ENCODE measurements at regions not wholly inside any gene's neighbourhood (a gene's known extent, or its start where the extent isn't known, plus 50 kb on each side); places are given as distances from the start of the nearest gene placed in this dataset.

GRCh38 chr13:105465745-105466144 is 1069.7 kb downstream of the EFNB2 start, which contains the start of gene DAOA:
DAOA (plus strand) TSS chr13:105466045.
- Histone ChIP-seq H3K27ac (no peak within 1 kb of the TSS), H3K9me2 (replicated peaks; ENCODE audit: insufficient read depth) (no peaks in the 10 kb centered on the region), H3K79me2 (no peaks in the 10 kb centered on the region), H3K9me3 (ENCODE audit: low read depth) (no peaks in the 10 kb centered on the region), H2AFZ (no peak within 1 kb of the TSS), H3K27me3 (no peaks in the 10 kb centered on the region), H3K4me3 (no peak within 1 kb of the TSS), H3K36me3 (replicated peaks; ENCODE audit: insufficient read depth, low read depth) (no peaks in the 10 kb centered on the region), H4K20me1 (ENCODE audit: insufficient read depth, poor library complexity, severe bottlenecking) (no peaks in the 10 kb centered on the region), H3K4me1 (ENCODE audit: insufficient read depth) (no peaks in the 10 kb centered on the region), H3K4me2 (no peak within 1 kb of the TSS)
- WGBS (ENCODE audit: low lambda C conversion rate, missing lambda C conversion rate) = 85% methylated on average over 1 of the region's 1 CpG
- no peak for DNase-seq (ENCODE audit: low spot score)
- no peak for TF ChIP-seq CTCF (IDR thresholded peaks at IDR 0.05; ENCODE audit: poor library complexity)
- TF ChIP-seq EZH2phosphoT487 (IDR thresholded peaks at IDR 0.05; ENCODE audit: low read depth, severe bottlenecking, unreplicated experiment) = no peak
- TF ChIP-seq EZH2 (IDR thresholded peaks at IDR 0.05; ENCODE audit: borderline replicate concordance) = no peak

DNA sequence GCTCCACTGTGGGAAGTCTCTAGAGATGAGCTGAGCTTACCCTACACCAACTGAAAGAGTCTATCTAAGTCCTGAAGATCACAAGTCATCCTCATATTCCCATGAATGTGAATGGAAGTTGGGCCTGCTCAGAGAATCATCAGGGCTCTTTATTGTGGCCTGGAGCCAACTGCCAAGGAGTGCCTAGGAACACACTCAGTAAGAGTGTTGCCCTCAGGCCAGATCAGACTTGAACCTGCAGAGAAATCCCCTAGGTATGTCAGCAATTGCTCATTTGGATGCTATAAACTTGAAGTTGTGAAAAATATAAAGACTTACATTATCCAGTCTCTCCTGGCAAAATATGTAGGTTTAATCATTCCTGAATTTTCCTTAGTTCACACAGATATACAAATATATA is 1070.2 kb downstream of the EFNB2 start:
- Histone ChIP-seq H3K4me2 (no peak overlapping the region), H4K20me1 (ENCODE audit: insufficient read depth, poor library complexity, severe bottlenecking) (no peaks in the 10 kb centered on the region), H2AFZ (no peak overlapping the region), H3K9me2 (replicated peaks; ENCODE audit: insufficient read depth) (no peaks in the 10 kb centered on the region), H3K9me3 (ENCODE audit: low read depth) (no peaks in the 10 kb centered on the region), H3K4me3 (no peak overlapping the region), H3K4me1 (ENCODE audit: insufficient read depth) (no peaks in the 10 kb centered on the region), H3K36me3 (replicated peaks; ENCODE audit: insufficient read depth, low read depth) (no peaks in the 10 kb centered on the region), H3K27me3 (no peaks in the 10 kb centered on the region), H3K27ac (no peak overlapping the region), H3K79me2 (no peaks in the 10 kb centered on the region)
- no peak for TF ChIP-seq CTCF (IDR thresholded peaks at IDR 0.05; ENCODE audit: poor library complexity)
- DNase-seq (ENCODE audit: low spot score) = no peak

- Histone ChIP-seq H3K27me3 (no peaks in the 10 kb centered on the region), H3K4me2 (no peak overlapping the region), H3K9me3 (ENCODE audit: low read depth) (no peaks in the 10 kb centered on the region), H3K79me2 (no peaks in the 10 kb centered on the region), H3K36me3 (replicated peaks; ENCODE audit: insufficient read depth, low read depth) (no peaks in the 10 kb centered on the region), H3K27ac (no peak overlapping the region), H3K9me2 (replicated peaks; ENCODE audit: insufficient read depth) (no peaks in the 10 kb centered on the region), H4K20me1 (ENCODE audit: insufficient read depth, poor library complexity, severe bottlenecking) (no peaks in the 10 kb centered on the region), H3K4me3 (no peak overlapping the region), H3K4me1 (ENCODE audit: insufficient read depth) (no peaks in the 10 kb centered on the region), H2AFZ (no peak overlapping the region)
- DNase-seq (ENCODE audit: low spot score) = no peak
- TF ChIP-seq EZH2 (IDR thresholded peaks at IDR 0.05; ENCODE audit: borderline replicate concordance) = no peak
- no peak for TF ChIP-seq CTCF (IDR thresholded peaks at IDR 0.05; ENCODE audit: poor library complexity)
- no peak for TF ChIP-seq EZH2phosphoT487 (IDR thresholded peaks at IDR 0.05; ENCODE audit: low read depth, severe bottlenecking, unreplicated experiment)
- 81% methylated on average over 1 of the region's 1 CpG for WGBS (ENCODE audit: low lambda C conversion rate, missing lambda C conversion rate)
Observed at GRCh38 chr13:105464249-105464648, 1071.2 kb downstream of the EFNB2 start.

- no peak for DNase-seq (ENCODE audit: low spot score)
- no peak overlapping the region for H3K27ac ChIP-seq
- H3K9me2 ChIP-seq (replicated peaks; ENCODE audit: insufficient read depth) = no peaks in the 10 kb centered on the region
- H2AFZ ChIP-seq = no peak overlapping the region
- H3K79me2 ChIP-seq = no peaks in the 10 kb centered on the region
- TF ChIP-seq CTCF (IDR thresholded peaks at IDR 0.05; ENCODE audit: poor library complexity) = no peak
- TF ChIP-seq EZH2 (IDR thresholded peaks at IDR 0.05; ENCODE audit: borderline replicate concordance) = no peak
- TF ChIP-seq EZH2phosphoT487 (IDR thresholded peaks at IDR 0.05; ENCODE audit: low read depth, severe bottlenecking, unreplicated experiment) = no peak
- H3K36me3 ChIP-seq (replicated peaks; ENCODE audit: insufficient read depth, low read depth) = no peaks in the 10 kb centered on the region
- 62% methylated on average over 2 of the region's 2 CpGs for WGBS (ENCODE audit: low lambda C conversion rate, missing lambda C conversion rate)
- H3K9me3 ChIP-seq (ENCODE audit: low read depth) = no peaks in the 10 kb centered on the region
- no peaks in the 10 kb centered on the region for H4K20me1 ChIP-seq (ENCODE audit: insufficient read depth, poor library complexity, severe bottlenecking)
- H3K4me2 ChIP-seq = no peak overlapping the region
- no peak overlapping the region for H3K4me3 ChIP-seq
- no peaks in the 10 kb centered on the region for H3K27me3 ChIP-seq
- no peaks in the 10 kb centered on the region for H3K4me1 ChIP-seq (ENCODE audit: insufficient read depth)
Observed at GRCh38 chr13:105463011-105463501, 1072.4 kb downstream of the EFNB2 start.

Measured in hepatocyte (in vitro differentiated cells).